ENCODE measurements at regions not wholly inside any gene's neighbourhood (a gene's known extent, or its start where the extent isn't known, plus 50 kb on each side); places are given as distances from the start of the nearest gene placed in this dataset.

DNA sequence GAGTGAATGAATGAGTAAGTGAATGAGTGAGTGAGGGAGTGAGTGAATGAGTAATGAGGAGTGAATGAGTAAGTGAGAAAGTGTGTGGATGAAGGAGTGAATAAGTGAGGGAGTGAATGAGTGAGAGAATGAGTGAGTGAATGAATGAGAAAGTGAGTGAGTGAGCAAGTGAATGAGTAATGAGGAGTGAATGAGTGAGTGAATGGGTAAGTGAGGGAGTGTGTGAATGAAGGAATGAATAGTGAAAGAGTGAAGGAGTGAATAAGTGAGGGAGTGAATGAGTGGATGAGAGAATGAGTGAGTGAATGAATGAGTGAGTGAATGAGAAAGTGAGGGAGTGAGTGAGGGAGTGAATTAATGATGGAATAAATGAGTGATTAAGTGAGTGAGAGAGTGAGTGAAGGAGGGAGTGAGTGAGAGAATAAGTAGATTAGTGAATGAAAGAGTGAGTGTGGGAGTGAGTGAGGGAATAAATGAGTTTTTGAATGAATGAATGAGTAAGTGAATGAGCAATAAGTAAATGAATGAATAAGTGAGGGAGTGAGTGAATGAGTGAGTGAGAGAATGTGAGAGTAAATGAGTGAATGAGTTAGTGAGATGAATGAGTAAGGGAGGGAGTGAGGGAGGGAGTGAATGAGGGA, 364.5 kb downstream of the ADGRD1 start:
- no peak overlapping the region for H2BK5ac ChIP-seq (ENCODE audit: low read depth, low read length, poor library complexity, severe bottlenecking)
- in situ Hi-C loops (cut with MboI; ENCODE audit: low sequenced_read_pairs): no loop called here

More for the DNA sequence above, 364.5 kb downstream of the ADGRD1 start:
- H2AK5ac ChIP-seq (ENCODE audit: low read depth, low read length): no peak overlapping the region
- intact Hi-C loops (cut with micrococcal nuclease): no loop called here
- no peak overlapping the region for H2BK15ac ChIP-seq (ENCODE audit: low read depth, low read length)
- TF ChIP-seq SMC3 (IDR thresholded peaks at IDR 0.05; ENCODE audit: low read depth, low read length) (no peak), NFE2L2 (IDR thresholded peaks at IDR 0.05; ENCODE audit: low read depth, low read length) (no peak)
- ATAC-seq (ENCODE audit: low read depth): no peak
- BruUV-seq (replicated peaks): no TSS peak
- H2AFZ ChIP-seq (replicated peaks; ENCODE audit: low read length, poor library complexity): no peak overlapping the region
- no peaks in the 10 kb centered on the region for H3K4me1 ChIP-seq (ENCODE audit: control insufficient read depth, insufficient read depth, low read length)
- no peaks in the 10 kb centered on the region for H3K36me3 ChIP-seq (ENCODE audit: control insufficient read depth, insufficient read depth, low read length)
- peaks cover 29% of the 10 kb centered on the region for H3K9me3 ChIP-seq (ENCODE audit: control insufficient read depth, insufficient read depth, low read length)
- H3K27ac ChIP-seq (ENCODE audit: insufficient read depth, low read length): no peak overlapping the region
- H3K14ac ChIP-seq (replicated peaks; ENCODE audit: low read depth, low read length): no peak overlapping the region
- no peak overlapping the region for H3K4me2 ChIP-seq (ENCODE audit: low read depth, low read length)
- H3K23ac ChIP-seq (ENCODE audit: low read depth, low read length): no peak overlapping the region
- H3K27me3 ChIP-seq (ENCODE audit: control insufficient read depth, insufficient read depth, low read length): no peaks in the 10 kb centered on the region
- H4K5ac ChIP-seq (ENCODE audit: low read depth, low read length): no peak overlapping the region
- no peaks in the 10 kb centered on the region for H3K9me1 ChIP-seq (ENCODE audit: insufficient read depth, low read length)
- no peak overlapping the region for H4K8ac ChIP-seq (ENCODE audit: low read depth in 2 of 2, low read length in 2 of 2)
- H2BK20ac ChIP-seq (ENCODE audit: low read depth, low read length): no peak overlapping the region
- H2BK120ac ChIP-seq (ENCODE audit: low read depth, low read length): no peak overlapping the region
- no peak overlapping the region for H3K18ac ChIP-seq (ENCODE audit: low read depth, low read length)
- no peak overlapping the region for H3K4me3 ChIP-seq (ENCODE audit: insufficient read depth, low read depth, low read length)
- no peaks in the 10 kb centered on the region for H4K20me1 ChIP-seq (ENCODE audit: insufficient read depth, low read length)
- ChIA-PET POLR2A (ENCODE audit: unreplicated experiment) (no interaction called here), CTCF (no interaction called here)
- H3K4ac ChIP-seq (ENCODE audit: low read depth, low read length): no peak overlapping the region
- H3K79me1 ChIP-seq (ENCODE audit: low read depth in 1 of 2, low read length in 2 of 2): no peaks in the 10 kb centered on the region
- no peak overlapping the region for H2AK9ac ChIP-seq (replicated peaks; ENCODE audit: low read depth, low read length, poor library complexity)
- no peak overlapping the region for H3K9ac ChIP-seq (ENCODE audit: low read depth, low read length)
- dilution Hi-C loops (cut with HindIII; ENCODE audit: low sequenced_read_pairs, unreplicated experiment): no loop called here
- no peak overlapping the region for H3K56ac ChIP-seq (ENCODE audit: extremely low read depth, insufficient read depth, low read length)
- no peak overlapping the region for H4K91ac ChIP-seq (ENCODE audit: insufficient read depth, low read depth, low read length)
- DNase-seq: no peak

Measured in IMR-90 (cell line).